ENCODE measurements at regions not wholly inside any gene's neighbourhood (a gene's known extent, or its start where the extent isn't known, plus 50 kb on each side); places are given as distances from the start of the nearest gene placed in this dataset.
"Not testable (repeated sequence)": the region's sequence is repeated elsewhere in the genome, so short reads cannot be mapped to it uniquely, and the experiment has no call there.

GRCh38 chr10:109306698-109307097, 616.6 kb downstream of the XPNPEP1 start:
- in situ Hi-C loops (cut with HindIII; ENCODE audit: low sequenced_read_pairs): no loop called here

GRCh38 chr10:109287858-109288257, 635.5 kb downstream of the XPNPEP1 start:
- in situ Hi-C loops (cut with HindIII; ENCODE audit: low sequenced_read_pairs): no loop called here

GRCh38 chr10:109282510-109282909, 640.8 kb downstream of the XPNPEP1 start:
- in situ Hi-C loops (cut with HindIII; ENCODE audit: low sequenced_read_pairs): no loop called here

- in situ Hi-C loops (cut with HindIII; ENCODE audit: low sequenced_read_pairs): no loop called here
Measured at GRCh38 chr10:109281347-109281746, 642.0 kb downstream of the XPNPEP1 start.

GRCh38 chr10:109280837-109281236, 642.5 kb downstream of the XPNPEP1 start:
- in situ Hi-C loops (cut with HindIII; ENCODE audit: low sequenced_read_pairs): no loop called here

GRCh38 chr10:109277456-109277855, 645.9 kb downstream of the XPNPEP1 start:
- in situ Hi-C loops (cut with HindIII; ENCODE audit: low sequenced_read_pairs): no loop called here

- in situ Hi-C loops (cut with HindIII; ENCODE audit: low sequenced_read_pairs): no loop called here
Measured at GRCh38 chr10:109275960-109276359, 647.4 kb downstream of the XPNPEP1 start.

GRCh38 chr10:109274681-109275080, 648.6 kb downstream of the XPNPEP1 start:
- in situ Hi-C loops (cut with HindIII; ENCODE audit: low sequenced_read_pairs): no loop called here

- in situ Hi-C loops (cut with HindIII; ENCODE audit: low sequenced_read_pairs): no loop called here
Measured at GRCh38 chr10:109270173-109270572, 653.1 kb downstream of the XPNPEP1 start.

- in situ Hi-C loops (cut with HindIII; ENCODE audit: low sequenced_read_pairs): no loop called here
Measured at GRCh38 chr10:109264004-109264403, 659.3 kb downstream of the XPNPEP1 start.

- in situ Hi-C loops (cut with HindIII; ENCODE audit: low sequenced_read_pairs): no loop called here
Measured at GRCh38 chr10:109261231-109261630, 662.1 kb downstream of the XPNPEP1 start.

GRCh38 chr10:109259293-109259692, 664.0 kb downstream of the XPNPEP1 start:
- in situ Hi-C loops (cut with HindIII; ENCODE audit: low sequenced_read_pairs): no loop called here

- in situ Hi-C loops (cut with HindIII; ENCODE audit: low sequenced_read_pairs): no loop called here
Measured at GRCh38 chr10:109253306-109253705, 670.0 kb downstream of the XPNPEP1 start.

- in situ Hi-C loops (cut with HindIII; ENCODE audit: low sequenced_read_pairs): no loop called here
Measured at GRCh38 chr10:109250152-109250551, 673.2 kb downstream of the XPNPEP1 start.

- in situ Hi-C loops (cut with HindIII; ENCODE audit: low sequenced_read_pairs): no loop called here
Measured at GRCh38 chr10:109247814-109248213, 675.5 kb downstream of the XPNPEP1 start.

GRCh38 chr10:109245821-109246220, 677.5 kb downstream of the XPNPEP1 start:
- in situ Hi-C loops (cut with HindIII; ENCODE audit: low sequenced_read_pairs): no loop called here

GRCh38 chr10:109239371-109239770, 683.9 kb downstream of the XPNPEP1 start:
- in situ Hi-C loops (cut with HindIII; ENCODE audit: low sequenced_read_pairs): no loop called here

GRCh38 chr10:109237682-109238081, 685.6 kb downstream of the XPNPEP1 start:
- in situ Hi-C loops (cut with HindIII; ENCODE audit: low sequenced_read_pairs): no loop called here

GRCh38 chr10:109237050-109237449, 686.3 kb downstream of the XPNPEP1 start:
- in situ Hi-C loops (cut with HindIII; ENCODE audit: low sequenced_read_pairs): no loop called here

- in situ Hi-C loops (cut with HindIII; ENCODE audit: low sequenced_read_pairs): not testable (repeated sequence)
Measured at GRCh38 chr10:109223533-109223932, 699.8 kb downstream of the XPNPEP1 start.

GRCh38 chr10:109219935-109220605, 703.2 kb downstream of the XPNPEP1 start:
- in situ Hi-C loops (cut with HindIII; ENCODE audit: low sequenced_read_pairs): no loop called here

GRCh38 chr10:109218207-109218606, 705.1 kb downstream of the XPNPEP1 start:
- in situ Hi-C loops (cut with HindIII; ENCODE audit: low sequenced_read_pairs): no loop called here

Measured in DLD1 (cell line).